Gastrocnemius medialis (tissue), 4 donors: ENCODE measurements at regions not wholly inside any gene's neighbourhood (a gene's known extent, or its start where the extent isn't known, plus 50 kb on each side); places are given as distances from the start of the nearest gene placed in this dataset.

ENCODE experiments used
- ATAC-seq, 2 donors: fragments of 150-250 bp; one replicate each; pipeline ENCODE4 v1.9.1; 2016
- DNase-seq, 2 donors: peaks; one replicate each; pipeline ENCODE4 v3.0.0-alpha.2; 2019
- H3K27ac ChIP-seq, 4 donors: fragments of 200-600 bp; sonication (generic); 1 replicate in 1 of 4; 2 replicates in 3 of 4; pipeline ENCODE4 v1.5.1; 2016 to 2018; ENCODE audit warnings: mild to moderate bottlenecking in 2 of 4, moderate library complexity in 1 of 4
- H3K27me3 ChIP-seq, 3 donors: fragments of 200-600 bp; sonication (generic) in 2 of 3; 1 replicate in 1 of 3; 2 replicates in 2 of 3; pipeline versions ENCODE4 v1.5.1 to v1.6.0; 2016 to 2019; ENCODE audit warnings: mild to moderate bottlenecking in 1 of 3, moderate library complexity in 1 of 3
- H3K36me3 ChIP-seq, 2 donors: fragments of 200-600 bp; sonication (generic) in 1 of 2; one replicate each; pipeline ENCODE4 v1.5.1; 2017 to 2018
- H3K4me1 ChIP-seq, 2 donors: fragments of 200-600 bp; sonication (generic) in 1 of 2; one replicate each; pipeline ENCODE4 v1.5.1; 2016 to 2017; ENCODE audit warnings: mild to moderate bottlenecking in 2 of 2
- H3K4me3 ChIP-seq, 4 donors: fragments of 200-600 bp; sonication (generic) in 3 of 4; 1 replicate in 1 of 4; 2 replicates in 3 of 4; pipeline ENCODE4 v1.5.1; 2016 to 2019; ENCODE audit warnings: mild to moderate bottlenecking in 2 of 4
- H3K9me3 ChIP-seq, 3 donors: fragments of 200-600 bp; sonication (generic) in 2 of 3; 1 replicate in 1 of 3; 2 replicates in 2 of 3; pipeline ENCODE4 v1.5.1; 2016 to 2019
- CTCF ChIP-seq, 5 experiments: fragments of 450-650 bp in 3 of 5; fragments of 200-600 bp in 2 of 5; sonication (generic) in 2 of 5; IDR thresholded peaks in 4 of 5; conservative IDR thresholded peaks in 1 of 5; 1 replicate in 4 of 5; 2 replicates in 1 of 5; pipeline ENCODE4 v1.5.1; 2016 to 2019; ENCODE audit warnings: antibody characterized with exemption in 5 of 5, mild to moderate bottlenecking in 3 of 5, moderate library complexity in 3 of 5
- POLR2A ChIP-seq, 2 donors: fragments of 450-650 bp; IDR thresholded peaks; one replicate each; pipeline ENCODE4 v1.6.1; 2017; ENCODE audit warnings: antibody characterized with exemption in 2 of 2, mild to moderate bottlenecking in 2 of 2, moderate library complexity in 2 of 2
- in situ Hi-C, 4 donors: fragments of 200-750 bp; cut with MboI; loops; one replicate each; pipeline versions ENCODE4 v1.15.0 to v1.8.0; 2017; ENCODE audit warnings: low sequenced_read_pairs in 4 of 4
- intact Hi-C: fragments of 100-400 bp; cut with DNase I; formaldehyde crosslinking; loops from one replicate; pipeline ENCODE4 v1.15.1; 2023; ENCODE audit warnings: low total_unique reads

DNA sequence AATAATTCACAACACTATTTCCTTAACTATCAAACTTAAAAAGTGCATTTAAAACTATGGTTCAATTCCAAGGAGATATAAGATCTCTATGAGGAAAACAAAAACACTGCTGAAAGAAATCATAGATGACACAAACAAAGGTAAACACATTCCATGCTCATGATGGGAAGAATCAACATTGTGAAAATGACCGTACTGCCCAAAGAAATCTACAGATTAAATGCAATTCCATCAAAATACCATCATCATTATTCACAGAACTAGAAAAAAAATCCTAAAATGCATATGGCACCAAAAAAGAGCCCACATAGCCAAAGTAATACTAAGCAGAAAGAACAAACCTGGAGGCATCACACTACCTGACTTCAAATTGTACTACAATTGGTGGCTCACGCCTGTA, 159.9 kb upstream of the EEPD1 start:
- H3K4me3 ChIP-seq, result no peak overlapping the region
- no peak for TF ChIP-seq CTCF (IDR thresholded peaks at IDR 0.05 in 4 of 5, conservative IDR thresholded peaks at IDR 0.05 in 1 of 5)
- TF ChIP-seq POLR2A (IDR thresholded peaks at IDR 0.05), result no peak
- H3K36me3 ChIP-seq, result no peaks in the 10 kb centered on the region
- intact Hi-C loops (no loop called here), in situ Hi-C loops (no loop called here)
- H3K9me3 ChIP-seq, result no peaks in the 10 kb centered on the region
- H3K4me1 ChIP-seq, result peaks cover 12 to 21% of the 10 kb centered on the region in 2 donors
- ATAC-seq, result no peak
- no peaks in the 10 kb centered on the region for H3K27me3 ChIP-seq
- peak overlapping the region in 1 of 4 donors; percentile 2 for H3K27ac ChIP-seq
- DNase-seq, result no peak

- Histone ChIP-seq H3K4me1 (peaks cover 3 to 12% of the 10 kb centered on the region in 2 donors), H3K27ac (peak overlapping the region in 2 of 4 donors; percentile 2 to 7), H3K9me3 (no peaks in the 10 kb centered on the region), H3K36me3 (no peaks in the 10 kb centered on the region), H3K27me3 (no peaks in the 10 kb centered on the region), H3K4me3 (no peak overlapping the region)
- TF ChIP-seq CTCF (IDR thresholded peaks at IDR 0.05 in 4 of 5, conservative IDR thresholded peaks at IDR 0.05 in 1 of 5) (no peak), POLR2A (IDR thresholded peaks at IDR 0.05) (no peak)
- in situ Hi-C loops (no loop called here), intact Hi-C loops (no loop called here)
- ATAC-seq (peak in 1 of 2 donors; percentile 30), DNase-seq (no peak)
These were observed 159.1 kb upstream of the EEPD1 start for GRCh38 chr7:35993676-35994606.

DNA sequence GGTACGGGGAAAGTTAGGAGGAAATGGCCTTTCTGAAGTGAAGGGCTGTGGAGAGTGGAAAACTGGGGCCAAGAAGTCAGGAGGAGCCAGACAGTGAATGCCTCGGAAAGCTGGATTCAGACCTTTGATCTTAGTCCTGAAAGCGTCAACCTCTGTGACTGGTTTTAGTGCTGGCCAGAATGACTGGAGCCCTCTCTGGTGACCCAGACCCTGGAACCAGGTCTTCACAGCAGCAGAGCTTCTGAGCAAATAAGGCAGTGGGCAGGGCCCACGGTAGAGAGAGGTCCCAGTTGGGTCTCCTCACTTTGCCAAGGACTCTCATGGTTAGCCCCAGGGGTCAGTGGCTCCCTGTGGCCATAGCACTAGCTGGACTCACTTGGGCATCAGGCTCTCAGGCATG, 157.7 kb upstream of the EEPD1 start:
- ATAC-seq (no peak), DNase-seq (no peak)
- H3K27ac ChIP-seq, result no peak overlapping the region
- H3K9me3 ChIP-seq, result no peaks in the 10 kb centered on the region
- H3K36me3 ChIP-seq, result no peaks in the 10 kb centered on the region
- TF ChIP-seq POLR2A (IDR thresholded peaks at IDR 0.05) (no peak), CTCF (IDR thresholded peaks at IDR 0.05 in 4 of 5, conservative IDR thresholded peaks at IDR 0.05 in 1 of 5) (no peak)
- intact Hi-C loops (no loop called here), in situ Hi-C loops (no loop called here)
- no peaks in the 10 kb centered on the region for H3K27me3 ChIP-seq
- no peak overlapping the region for H3K4me3 ChIP-seq
- H3K4me1 ChIP-seq, result peaks cover 0 to 8% of the 10 kb centered on the region in 2 donors

- no peak overlapping the region for H3K4me3 ChIP-seq
- peaks cover 0 to 8% of the 10 kb centered on the region in 2 donors for H3K4me1 ChIP-seq
- H3K27ac ChIP-seq, result no peak overlapping the region
- no peaks in the 10 kb centered on the region for H3K9me3 ChIP-seq
- in situ Hi-C loops, result no loop called here
- H3K27me3 ChIP-seq, result no peaks in the 10 kb centered on the region
- TF ChIP-seq CTCF (IDR thresholded peaks at IDR 0.05 in 4 of 5, conservative IDR thresholded peaks at IDR 0.05 in 1 of 5) (no peak), POLR2A (IDR thresholded peaks at IDR 0.05) (no peak)
- DNase-seq, result no peak
- ATAC-seq, result no peak
- H3K36me3 ChIP-seq, result no peaks in the 10 kb centered on the region
- intact Hi-C loops, result no loop called here
These were observed 154.6 kb upstream of the EEPD1 start for GRCh38 chr7:35998481-35998880.
